Panc1 (cell line): ENCODE measurements at regions not wholly inside any gene's neighbourhood (a gene's known extent, or its start where the extent isn't known, plus 50 kb on each side); places are given as distances from the start of the nearest gene placed in this dataset.

Experiments
- ATAC-seq: fragments of 200-7000 bp; cut with Tn5 transposase; 2 replicates; pipeline ENCODE4 v1.9.1; 2020; ENCODE audit warnings: mild to moderate bottlenecking, moderate library complexity
- BruUV-seq: library from RNA; stranded (reverse); fragments of 400-500 nt; replicated peaks from 2 replicates; lab custom pipeline; 2021; lab: Mats Ljungman, UMichigan
- CTCF ChIA-PET: fragments of 300-600 bp; sonication (Branson Sonifier 250); formaldehyde crosslinking; loops from one replicate; lab custom pipeline; 2022; ENCODE audit warnings: antibody characterized with exemption; lab: Charles Lee
- POLR2A ChIA-PET: fragments of 300-600 bp; sonication (Branson Sonifier 250); formaldehyde crosslinking; loops from one replicate; lab custom pipeline; 2022; ENCODE audit warnings: antibody characterized with exemption; lab: Charles Lee
- DNase-seq: peaks from one replicate; pipeline ENCODE4 v3.0.0-alpha.2; 2010; ENCODE audit warnings: low read depth, low spot score
- H3K27ac ChIP-seq: 2 replicates; pipeline ENCODE4 v1.5.1; 2011; ENCODE audit warnings: mild to moderate bottlenecking, low read length, inconsistent platforms
- H3K27me3 ChIP-seq: fragments of 200-500 bp; sonication (Bioruptor generic); 2 replicates; pipeline ENCODE4 v1.6.0; 2014; ENCODE audit warnings: low read length, inconsistent platforms; ENCODE audit not compliant: control insufficient read depth, insufficient read depth
- H3K36me3 ChIP-seq: fragments of 200-500 bp; sonication (Bioruptor generic); 2 replicates; pipeline ENCODE4 v1.5.1; 2014; ENCODE audit warnings: inconsistent platforms, mild to moderate bottlenecking, low read length, moderate library complexity; ENCODE audit not compliant: control insufficient read depth, insufficient read depth
- H3K4me1 ChIP-seq: 2 replicates; pipeline ENCODE4 v1.5.1; 2011; ENCODE audit warnings: inconsistent platforms, mild to moderate bottlenecking, low read length, moderate library complexity; ENCODE audit not compliant: control insufficient read depth, insufficient read depth
- H3K4me3 ChIP-seq, 2 experiments: 2 replicates each; pipeline ENCODE4 v1.5.1; 2011 to 2012; ENCODE audit warnings: low read depth in 2 of 2, low read length in 2 of 2, mild to moderate bottlenecking in 2 of 2, inconsistent platforms in 1 of 2, moderate library complexity in 1 of 2
- H3K9me3 ChIP-seq: fragments of 200-500 bp; sonication (Bioruptor generic); 2 replicates; pipeline ENCODE4 v1.5.1; 2014; ENCODE audit warnings: low read depth, mild to moderate bottlenecking, inconsistent platforms, low read length, moderate library complexity; ENCODE audit not compliant: control insufficient read depth, insufficient read depth
- POLR2AphosphoS5 ChIP-seq: IDR thresholded peaks from 2 replicates; pipeline ENCODE4 v1.6.1; 2012; ENCODE audit warnings: mild to moderate bottlenecking, low read depth, low read length, moderate library complexity
- SIN3A ChIP-seq: IDR thresholded peaks from 2 replicates; pipeline ENCODE4 v1.6.1; 2012; ENCODE audit warnings: low read depth, mild to moderate bottlenecking, low read length, moderate library complexity, borderline replicate concordance; ENCODE audit not compliant: insufficient read depth
- TCF7L2 ChIP-seq: IDR thresholded peaks from 2 replicates; pipeline ENCODE4 v1.6.1; 2011; ENCODE audit warnings: mild to moderate bottlenecking, low read depth, low read length, inconsistent platforms
- in situ Hi-C: cut with HindIII; loops from 2 replicates; pipeline ENCODE4 v1.10.0; 2016; ENCODE audit warnings: low sequenced_read_pairs, low pct_unique_long_range_greater_than_20kb
- intact Hi-C: fragments of 100-400 bp; cut with micrococcal nuclease; formaldehyde crosslinking; loops from one replicate; pipeline ENCODE4 v1.10.0; 2022; ENCODE audit not compliant: unreplicated experiment
- TF ChIP-seq, protein P1 (sequence below), 2 experiments: IDR thresholded peaks; 2 replicates each; pipeline ENCODE4 v1.6.1; 2011 to 2012; ENCODE audit warnings: low read depth in 2 of 2, control low read depth in 1 of 2, low read length in 1 of 2, mild to moderate bottlenecking in 1 of 2, moderate library complexity in 1 of 2; ENCODE audit not compliant: insufficient read depth in 1 of 2
- TF ChIP-seq, protein P2 (sequence below): fragments of 450-650 bp; IDR thresholded peaks from 2 replicates; pipeline ENCODE4 v1.5.1; 2017; ENCODE audit warnings: mild to moderate bottlenecking

DNA sequence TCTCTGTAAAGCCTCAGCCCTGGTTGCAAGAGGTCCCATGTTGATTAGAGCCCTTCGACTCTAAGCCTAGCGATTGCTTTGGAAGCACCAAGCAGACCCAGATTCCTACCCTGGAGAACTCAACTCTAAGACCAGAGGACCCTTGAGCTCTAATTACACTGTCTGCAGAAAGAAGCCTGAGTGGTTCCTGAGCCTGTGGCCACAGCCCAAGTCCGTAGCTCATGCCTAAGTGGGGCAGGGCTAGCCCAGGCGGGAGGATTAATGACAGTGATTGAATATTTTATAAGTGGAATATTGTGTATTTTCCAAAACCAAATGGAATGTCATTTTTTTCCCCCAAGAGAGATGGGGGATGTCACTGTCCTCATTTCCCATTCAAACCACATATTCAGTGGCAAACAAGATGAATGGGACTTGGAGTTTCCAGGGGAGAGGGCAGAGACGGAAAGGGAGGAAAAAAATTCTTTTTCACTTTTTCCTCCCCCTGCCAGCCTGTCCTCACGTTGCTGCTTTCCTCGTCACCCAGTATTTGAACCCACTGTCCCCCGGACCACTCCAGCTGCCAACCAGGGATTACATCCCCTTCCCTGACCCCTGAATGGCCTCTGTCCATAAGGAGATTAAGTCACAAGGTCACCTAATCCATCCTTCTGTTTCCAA is 79.6 kb upstream of the CTTNBP2NL start:
- H3K36me3 ChIP-seq: no peaks in the 10 kb centered on the region
- no peaks in the 10 kb centered on the region; the same call in none of the 2 replicates for H3K27me3 ChIP-seq
- intact Hi-C loops: no loop called here
- H3K27ac ChIP-seq: no peak overlapping the region
- ATAC-seq: no peak
- POLR2A ChIA-PET: no interaction called here
- TF ChIP-seq POLR2AphosphoS5 (no peak), TCF7L2 (no peak), SIN3A (no peak)
- TF ChIP-seq, protein P1, sequence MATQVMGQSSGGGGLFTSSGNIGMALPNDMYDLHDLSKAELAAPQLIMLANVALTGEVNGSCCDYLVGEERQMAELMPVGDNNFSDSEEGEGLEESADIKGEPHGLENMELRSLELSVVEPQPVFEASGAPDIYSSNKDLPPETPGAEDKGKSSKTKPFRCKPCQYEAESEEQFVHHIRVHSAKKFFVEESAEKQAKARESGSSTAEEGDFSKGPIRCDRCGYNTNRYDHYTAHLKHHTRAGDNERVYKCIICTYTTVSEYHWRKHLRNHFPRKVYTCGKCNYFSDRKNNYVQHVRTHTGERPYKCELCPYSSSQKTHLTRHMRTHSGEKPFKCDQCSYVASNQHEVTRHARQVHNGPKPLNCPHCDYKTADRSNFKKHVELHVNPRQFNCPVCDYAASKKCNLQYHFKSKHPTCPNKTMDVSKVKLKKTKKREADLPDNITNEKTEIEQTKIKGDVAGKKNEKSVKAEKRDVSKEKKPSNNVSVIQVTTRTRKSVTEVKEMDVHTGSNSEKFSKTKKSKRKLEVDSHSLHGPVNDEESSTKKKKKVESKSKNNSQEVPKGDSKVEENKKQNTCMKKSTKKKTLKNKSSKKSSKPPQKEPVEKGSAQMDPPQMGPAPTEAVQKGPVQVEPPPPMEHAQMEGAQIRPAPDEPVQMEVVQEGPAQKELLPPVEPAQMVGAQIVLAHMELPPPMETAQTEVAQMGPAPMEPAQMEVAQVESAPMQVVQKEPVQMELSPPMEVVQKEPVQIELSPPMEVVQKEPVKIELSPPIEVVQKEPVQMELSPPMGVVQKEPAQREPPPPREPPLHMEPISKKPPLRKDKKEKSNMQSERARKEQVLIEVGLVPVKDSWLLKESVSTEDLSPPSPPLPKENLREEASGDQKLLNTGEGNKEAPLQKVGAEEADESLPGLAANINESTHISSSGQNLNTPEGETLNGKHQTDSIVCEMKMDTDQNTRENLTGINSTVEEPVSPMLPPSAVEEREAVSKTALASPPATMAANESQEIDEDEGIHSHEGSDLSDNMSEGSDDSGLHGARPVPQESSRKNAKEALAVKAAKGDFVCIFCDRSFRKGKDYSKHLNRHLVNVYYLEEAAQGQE (IDR thresholded peaks at IDR 0.05; ENCODE audit: insufficient read depth in 1 of 2, low read depth in 2 of 2, low read length in 1 of 2): no peak
- TF ChIP-seq, protein P2, sequence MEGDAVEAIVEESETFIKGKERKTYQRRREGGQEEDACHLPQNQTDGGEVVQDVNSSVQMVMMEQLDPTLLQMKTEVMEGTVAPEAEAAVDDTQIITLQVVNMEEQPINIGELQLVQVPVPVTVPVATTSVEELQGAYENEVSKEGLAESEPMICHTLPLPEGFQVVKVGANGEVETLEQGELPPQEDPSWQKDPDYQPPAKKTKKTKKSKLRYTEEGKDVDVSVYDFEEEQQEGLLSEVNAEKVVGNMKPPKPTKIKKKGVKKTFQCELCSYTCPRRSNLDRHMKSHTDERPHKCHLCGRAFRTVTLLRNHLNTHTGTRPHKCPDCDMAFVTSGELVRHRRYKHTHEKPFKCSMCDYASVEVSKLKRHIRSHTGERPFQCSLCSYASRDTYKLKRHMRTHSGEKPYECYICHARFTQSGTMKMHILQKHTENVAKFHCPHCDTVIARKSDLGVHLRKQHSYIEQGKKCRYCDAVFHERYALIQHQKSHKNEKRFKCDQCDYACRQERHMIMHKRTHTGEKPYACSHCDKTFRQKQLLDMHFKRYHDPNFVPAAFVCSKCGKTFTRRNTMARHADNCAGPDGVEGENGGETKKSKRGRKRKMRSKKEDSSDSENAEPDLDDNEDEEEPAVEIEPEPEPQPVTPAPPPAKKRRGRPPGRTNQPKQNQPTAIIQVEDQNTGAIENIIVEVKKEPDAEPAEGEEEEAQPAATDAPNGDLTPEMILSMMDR: no peak
- no peak overlapping the region for H3K4me3 ChIP-seq
- no peaks in the 10 kb centered on the region for H3K9me3 ChIP-seq
- BruUV-seq: no TSS peak
- no peak for DNase-seq
- CTCF ChIA-PET: no interaction called here
- in situ Hi-C loops: no loop called here
- H3K4me1 ChIP-seq: no peaks in the 10 kb centered on the region

GRCh38 chr1:112317140-112317539 is 78.9 kb upstream of the CTTNBP2NL start:
- no TSS peak for BruUV-seq
- ChIA-PET CTCF (no interaction called here), POLR2A (no interaction called here)
- in situ Hi-C loops: no loop called here
- no peak overlapping the region for H3K4me3 ChIP-seq
- no peaks in the 10 kb centered on the region for H3K9me3 ChIP-seq
- no peak for DNase-seq
- H3K4me1 ChIP-seq: no peaks in the 10 kb centered on the region
- intact Hi-C loops: no loop called here
- H3K36me3 ChIP-seq: no peaks in the 10 kb centered on the region
- TF ChIP-seq SIN3A (no peak), POLR2AphosphoS5 (no peak), TCF7L2 (no peak)
- TF ChIP-seq, protein P2: no peak
- TF ChIP-seq, protein P1 (IDR thresholded peaks at IDR 0.05; ENCODE audit: insufficient read depth in 1 of 2, low read depth in 2 of 2, low read length in 1 of 2): no peak
- no peaks in the 10 kb centered on the region; the same call in none of the 2 replicates for H3K27me3 ChIP-seq
- no peak overlapping the region for H3K27ac ChIP-seq
- no peak for ATAC-seq
